Stomach (tissue), 8 donors: ENCODE measurements at regions not wholly inside any gene's neighbourhood (a gene's known extent, or its start where the extent isn't known, plus 50 kb on each side); places are given as distances from the start of the nearest gene placed in this dataset.

ENCODE experiments used
- DNase-seq, 2 donors: peaks; one replicate each; pipeline versions ENCODE4 v3.0.0 to v3.0.0-alpha.2; 2013 to 2019
- H3K27ac ChIP-seq, 5 donors: fragments of 200-600 bp in 4 of 5; sonication (generic) in 4 of 5; one replicate each; pipeline ENCODE4 v1.5.1; 2013 to 2019; ENCODE audit warnings: mild to moderate bottlenecking in 1 of 5, moderate library complexity in 1 of 5
- H3K27me3 ChIP-seq, 3 donors: fragments of 200-600 bp; sonication (generic); one replicate each; pipeline ENCODE4 v1.5.1; 2017 to 2019; ENCODE audit warnings: mixed run types in 1 of 3
- H3K36me3 ChIP-seq, 4 donors: fragments of 200-600 bp; sonication (generic); 1 replicate in 3 of 4; 2 replicates in 1 of 4; pipeline ENCODE4 v1.5.1; 2016 to 2019
- H3K4me1 ChIP-seq, 4 donors: fragments of 200-600 bp; sonication (generic); one replicate each; pipeline ENCODE4 v1.5.1; 2016 to 2019
- H3K4me3 ChIP-seq, 4 donors: fragments of 200-600 bp; sonication (generic) in 3 of 4; one replicate each; pipeline ENCODE4 v1.5.1; 2016 to 2019; ENCODE audit warnings: mild to moderate bottlenecking in 1 of 4
- H3K9me3 ChIP-seq, 4 donors: fragments of 200-600 bp; sonication (generic); one replicate each; pipeline ENCODE4 v1.5.1; 2016 to 2019
- EP300 ChIP-seq: sonication (generic); formaldehyde crosslinking; IDR thresholded peaks from one replicate; pipeline ENCODE4 v1.6.1; 2017; ENCODE audit warnings: antibody characterized with exemption
- POLR2A ChIP-seq, 4 donors: fragments of 450-650 bp; IDR thresholded peaks; one replicate each; pipeline ENCODE4 v1.6.1; 2016; ENCODE audit warnings: antibody characterized with exemption in 4 of 4, control low read depth in 2 of 4, mild to moderate bottlenecking in 1 of 4, moderate library complexity in 1 of 4
- POLR2AphosphoS5 ChIP-seq, 3 donors: sonication (generic); formaldehyde crosslinking; IDR thresholded peaks; one replicate each; pipeline ENCODE4 v1.6.1; 2016; ENCODE audit warnings: antibody characterized with exemption in 3 of 3
- WGBS, 5 donors: extraction: QIAGEN DNeasy Blood & Tissue Kit in 3 of 5; methylation state at CpG; one replicate each; pipeline versions ENCODE4 v1.1.5 to v1.1.7; 2013 to 2018; 5-methylcytosine and 5-hydroxymethylcytosine counted together
- intact Hi-C: fragments of 100-400 bp; cut with DNase I; formaldehyde crosslinking; loops from one replicate; pipeline ENCODE4 v1.15.1; 2023; ENCODE audit warnings: low total_unique reads
- TF ChIP-seq, protein P1 (sequence below), 7 experiments: fragments of 450-650 bp in 4 of 7; fragments of 200-600 bp in 3 of 7; sonication (generic) in 3 of 7; IDR thresholded peaks; one replicate each; pipeline ENCODE4 v1.5.1; 2016 to 2019; ENCODE audit warnings: antibody characterized with exemption in 7 of 7, control low read depth in 2 of 7, mild to moderate bottlenecking in 1 of 7
- donor health status: healthy with polysubstance abuse.
- donor health status: Bipolar disorder and iron deficiency.
- donor health status: healthy.

DNA sequence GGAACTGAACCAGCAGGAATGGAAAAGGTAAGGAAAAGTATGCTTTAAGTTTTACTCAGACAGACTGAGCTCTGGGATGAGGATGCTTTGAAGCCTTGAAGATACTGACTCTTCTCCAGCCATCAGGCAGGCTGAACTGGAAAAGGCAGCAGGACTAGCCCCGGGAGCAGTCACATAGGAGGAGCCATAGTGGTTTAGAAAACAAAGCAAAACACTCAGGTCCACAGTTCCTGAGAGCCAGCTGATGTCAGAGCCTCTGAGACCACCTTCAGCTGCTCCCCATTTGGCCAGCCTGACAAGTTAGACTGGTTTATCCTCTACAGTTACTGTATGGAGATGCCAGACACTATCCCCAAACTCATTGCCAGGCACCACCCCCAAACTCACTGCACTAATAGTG is 167.9 kb upstream of the CPEB2 start:
- Histone ChIP-seq H3K27me3 (no peaks in the 10 kb centered on the region), H3K36me3 (no peaks in the 10 kb centered on the region), H3K4me1 (peaks cover under 1 to 15% (median 8%) of the 10 kb centered on the region in 4 donors), H3K4me3 (no peak overlapping the region), H3K27ac (no peak overlapping the region), H3K9me3 (peaks cover 0 to 3% (median 0%) of the 10 kb centered on the region in 4 donors)
- TF ChIP-seq POLR2AphosphoS5 (IDR thresholded peaks at IDR 0.05): no peak
- no peak for TF ChIP-seq EP300
- no peak for TF ChIP-seq POLR2A (IDR thresholded peaks at IDR 0.05)
- TF ChIP-seq, protein P1, sequence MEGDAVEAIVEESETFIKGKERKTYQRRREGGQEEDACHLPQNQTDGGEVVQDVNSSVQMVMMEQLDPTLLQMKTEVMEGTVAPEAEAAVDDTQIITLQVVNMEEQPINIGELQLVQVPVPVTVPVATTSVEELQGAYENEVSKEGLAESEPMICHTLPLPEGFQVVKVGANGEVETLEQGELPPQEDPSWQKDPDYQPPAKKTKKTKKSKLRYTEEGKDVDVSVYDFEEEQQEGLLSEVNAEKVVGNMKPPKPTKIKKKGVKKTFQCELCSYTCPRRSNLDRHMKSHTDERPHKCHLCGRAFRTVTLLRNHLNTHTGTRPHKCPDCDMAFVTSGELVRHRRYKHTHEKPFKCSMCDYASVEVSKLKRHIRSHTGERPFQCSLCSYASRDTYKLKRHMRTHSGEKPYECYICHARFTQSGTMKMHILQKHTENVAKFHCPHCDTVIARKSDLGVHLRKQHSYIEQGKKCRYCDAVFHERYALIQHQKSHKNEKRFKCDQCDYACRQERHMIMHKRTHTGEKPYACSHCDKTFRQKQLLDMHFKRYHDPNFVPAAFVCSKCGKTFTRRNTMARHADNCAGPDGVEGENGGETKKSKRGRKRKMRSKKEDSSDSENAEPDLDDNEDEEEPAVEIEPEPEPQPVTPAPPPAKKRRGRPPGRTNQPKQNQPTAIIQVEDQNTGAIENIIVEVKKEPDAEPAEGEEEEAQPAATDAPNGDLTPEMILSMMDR (IDR thresholded peaks at IDR 0.05): no peak
- no peak for DNase-seq
- WGBS, 5 donors: 46 to 63% (median 48%) methylated on average over 1 of the region's 1 CpG
- intact Hi-C loops: no loop called here

DNA sequence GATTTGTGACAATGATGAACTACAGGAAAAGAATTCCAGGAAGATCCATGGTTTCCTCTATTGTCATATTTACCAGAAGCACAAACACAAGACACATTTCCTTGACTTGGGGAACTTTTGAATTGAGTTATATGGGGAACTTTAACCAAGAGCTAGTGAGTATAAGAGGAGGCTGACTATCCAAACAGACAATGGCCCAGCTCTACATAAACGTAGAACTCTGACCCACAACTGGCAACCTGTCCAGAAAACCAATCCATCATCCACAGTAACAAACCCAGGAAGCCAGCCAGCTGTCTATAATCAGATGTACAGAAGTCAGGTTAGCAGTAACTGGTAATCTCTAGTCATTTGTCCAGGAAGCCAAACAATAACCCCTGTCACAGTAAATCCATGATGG is 167.0 kb upstream of the CPEB2 start:
- peaks cover 0 to 3% (median 0%) of the 10 kb centered on the region in 4 donors for H3K9me3 ChIP-seq
- no peak overlapping the region for H3K4me3 ChIP-seq
- H3K27me3 ChIP-seq: no peaks in the 10 kb centered on the region
- intact Hi-C loops: no loop called here
- H3K4me1 ChIP-seq: peaks cover 0 to 13% (median 3%) of the 10 kb centered on the region in 4 donors
- no peak for DNase-seq
- TF ChIP-seq EP300: no peak
- TF ChIP-seq POLR2A (IDR thresholded peaks at IDR 0.05): no peak
- TF ChIP-seq, protein P1 (IDR thresholded peaks at IDR 0.05): no peak
- no peak for TF ChIP-seq POLR2AphosphoS5 (IDR thresholded peaks at IDR 0.05)
- WGBS, 5 donors: 31 to 63% (median 44%) methylated on average over 1 of the region's 1 CpG
- H3K27ac ChIP-seq: no peak overlapping the region
- H3K36me3 ChIP-seq: no peaks in the 10 kb centered on the region

DNA sequence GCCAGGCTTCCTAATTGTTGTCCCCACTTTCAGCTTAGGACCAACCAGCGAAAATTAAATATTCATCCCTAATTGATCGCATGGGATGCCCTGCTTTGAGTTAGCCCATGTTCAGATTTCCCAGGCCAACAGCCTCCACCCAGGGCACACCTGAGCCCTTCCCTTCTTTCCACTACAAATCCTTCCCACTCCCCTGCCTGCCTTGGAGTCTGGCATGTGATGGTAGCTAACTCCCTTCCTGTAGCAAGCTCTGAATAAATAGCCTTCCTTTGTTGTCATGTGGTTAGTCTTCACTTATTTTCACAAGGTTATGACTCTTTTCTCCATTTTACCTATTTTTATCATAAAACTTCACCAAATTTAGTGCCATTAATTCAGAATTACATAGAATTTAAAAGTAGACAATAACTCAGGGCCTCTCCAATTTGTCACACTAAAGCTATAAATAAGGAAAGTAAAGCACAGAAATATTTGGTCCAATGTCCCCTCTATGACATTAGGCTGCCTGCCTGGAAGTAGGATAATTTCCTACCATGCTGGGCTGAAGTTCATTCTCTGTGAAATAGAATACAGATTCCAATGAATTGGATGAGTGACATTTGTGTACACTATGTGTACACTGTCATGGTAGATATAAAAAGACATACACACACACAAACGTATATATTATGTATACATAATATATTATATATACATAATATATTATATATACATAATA is 166.4 kb upstream of the CPEB2 start:
- Histone ChIP-seq H3K27ac (no peak overlapping the region), H3K4me3 (no peak overlapping the region), H3K4me1 (peaks cover 0 to 13% (median 3%) of the 10 kb centered on the region in 4 donors), H3K27me3 (no peaks in the 10 kb centered on the region), H3K36me3 (no peaks in the 10 kb centered on the region), H3K9me3 (peaks cover 0 to 3% (median 0%) of the 10 kb centered on the region in 4 donors)
- 86 to 95% (median 92%) methylated on average over 3 of the region's 3 CpGs for WGBS, 5 donors
- intact Hi-C loops: no loop called here
- TF ChIP-seq EP300 (no peak), POLR2AphosphoS5 (IDR thresholded peaks at IDR 0.05) (no peak), POLR2A (IDR thresholded peaks at IDR 0.05) (no peak)
- TF ChIP-seq, protein P1 (IDR thresholded peaks at IDR 0.05): no peak
- no peak for DNase-seq

DNA sequence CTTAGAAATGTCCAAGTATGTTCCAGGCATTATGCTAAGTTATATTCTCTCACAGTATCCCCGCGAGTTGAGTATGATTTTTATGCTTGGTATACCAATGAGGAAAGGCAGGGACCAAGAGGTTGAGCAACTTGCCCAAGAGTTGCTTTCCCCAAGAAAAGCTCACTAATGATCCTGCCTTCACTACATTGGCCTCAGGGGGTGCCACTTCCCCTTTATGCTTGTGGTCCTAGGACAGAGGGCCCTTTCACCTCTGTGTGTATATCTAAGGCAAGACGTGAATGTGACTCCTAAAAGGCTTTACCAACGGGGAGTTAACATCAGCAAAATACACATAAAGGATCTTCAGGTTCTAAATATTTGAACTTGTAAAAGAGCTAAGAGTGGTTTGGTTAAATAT is 164.4 kb upstream of the CPEB2 start:
- DNase-seq: no peak
- no peaks in the 10 kb centered on the region for H3K36me3 ChIP-seq

More for the DNA sequence above, 164.4 kb upstream of the CPEB2 start:
- intact Hi-C loops: no loop called here
- Histone ChIP-seq H3K27ac (no peak overlapping the region), H3K27me3 (no peaks in the 10 kb centered on the region), H3K9me3 (peaks cover 0 to 3% (median 0%) of the 10 kb centered on the region in 4 donors), H3K4me3 (no peak overlapping the region), H3K4me1 (peaks cover 0 to 13% (median 6%) of the 10 kb centered on the region in 4 donors)
- TF ChIP-seq EP300 (no peak), POLR2A (IDR thresholded peaks at IDR 0.05) (no peak), POLR2AphosphoS5 (IDR thresholded peaks at IDR 0.05) (no peak)
- TF ChIP-seq, protein P1 (IDR thresholded peaks at IDR 0.05): no peak
- WGBS, 5 donors: 56 to 79% (median 65%) methylated on average over 4 of the region's 4 CpGs
